Kidney epithelial cell (primary cell): ENCODE measurements at regions not wholly inside any gene's neighbourhood (a gene's known extent, or its start where the extent isn't known, plus 50 kb on each side); places are given as distances from the start of the nearest gene placed in this dataset.

ENCODE experiments used
- DNase-seq: peaks from one replicate; pipeline ENCODE4 v3.0.0-alpha.2; 2010; ENCODE audit warnings: low read depth
- H3K27me3 ChIP-seq: 2 replicates; pipeline ENCODE4 v1.6.0; 2011; ENCODE audit warnings: low read length; ENCODE audit not compliant: control insufficient read depth, insufficient read depth
- H3K36me3 ChIP-seq: 2 replicates; pipeline ENCODE4 v1.5.1; 2011; ENCODE audit warnings: low read length; ENCODE audit not compliant: control insufficient read depth, insufficient read depth
- H3K4me3 ChIP-seq: 2 replicates; pipeline ENCODE4 v1.5.1; 2011; ENCODE audit warnings: low read depth, mild to moderate bottlenecking, control low read depth, low read length
- TF ChIP-seq, protein P1 (sequence below): IDR thresholded peaks from 2 replicates; pipeline ENCODE4 v1.5.1; 2011; ENCODE audit warnings: mild to moderate bottlenecking, moderate library complexity, low read length, control low read depth, inconsistent platforms; ENCODE audit not compliant: insufficient read depth, poor library complexity, severe bottlenecking

DNA sequence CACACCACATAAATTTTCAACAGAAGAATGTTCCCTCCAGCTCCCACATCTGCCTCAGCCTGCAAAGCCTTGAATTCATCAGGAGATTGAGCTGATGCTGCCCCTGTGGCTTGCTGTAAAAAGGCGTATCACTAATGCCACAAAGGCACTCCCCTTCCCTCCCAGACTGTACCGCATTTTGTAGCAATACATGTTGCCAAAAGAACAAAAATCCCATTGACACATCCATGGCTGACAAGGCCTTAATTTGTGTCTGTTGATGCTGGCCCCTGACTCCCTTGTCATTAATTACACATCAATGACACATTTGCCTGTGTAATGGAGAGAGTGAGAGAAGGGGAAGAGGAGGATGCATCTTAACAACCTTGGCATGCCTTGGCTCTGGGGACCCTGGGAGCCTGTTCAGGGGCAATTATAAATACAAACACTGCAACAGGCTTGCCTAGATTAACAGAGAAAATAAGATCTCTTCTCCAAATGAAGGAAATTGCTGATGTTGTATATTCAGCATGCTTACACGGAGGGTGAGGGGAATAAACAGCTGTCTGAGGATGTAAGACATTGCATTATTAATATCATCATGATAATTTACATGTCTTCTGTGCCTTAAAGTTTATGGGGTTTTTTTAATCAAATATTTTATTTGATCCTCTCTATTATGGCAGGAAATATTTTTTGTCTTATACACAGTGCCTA, 264.0 kb downstream of the SUCLG1 start:
- TF ChIP-seq, protein P1, sequence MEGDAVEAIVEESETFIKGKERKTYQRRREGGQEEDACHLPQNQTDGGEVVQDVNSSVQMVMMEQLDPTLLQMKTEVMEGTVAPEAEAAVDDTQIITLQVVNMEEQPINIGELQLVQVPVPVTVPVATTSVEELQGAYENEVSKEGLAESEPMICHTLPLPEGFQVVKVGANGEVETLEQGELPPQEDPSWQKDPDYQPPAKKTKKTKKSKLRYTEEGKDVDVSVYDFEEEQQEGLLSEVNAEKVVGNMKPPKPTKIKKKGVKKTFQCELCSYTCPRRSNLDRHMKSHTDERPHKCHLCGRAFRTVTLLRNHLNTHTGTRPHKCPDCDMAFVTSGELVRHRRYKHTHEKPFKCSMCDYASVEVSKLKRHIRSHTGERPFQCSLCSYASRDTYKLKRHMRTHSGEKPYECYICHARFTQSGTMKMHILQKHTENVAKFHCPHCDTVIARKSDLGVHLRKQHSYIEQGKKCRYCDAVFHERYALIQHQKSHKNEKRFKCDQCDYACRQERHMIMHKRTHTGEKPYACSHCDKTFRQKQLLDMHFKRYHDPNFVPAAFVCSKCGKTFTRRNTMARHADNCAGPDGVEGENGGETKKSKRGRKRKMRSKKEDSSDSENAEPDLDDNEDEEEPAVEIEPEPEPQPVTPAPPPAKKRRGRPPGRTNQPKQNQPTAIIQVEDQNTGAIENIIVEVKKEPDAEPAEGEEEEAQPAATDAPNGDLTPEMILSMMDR = no peak

DNA sequence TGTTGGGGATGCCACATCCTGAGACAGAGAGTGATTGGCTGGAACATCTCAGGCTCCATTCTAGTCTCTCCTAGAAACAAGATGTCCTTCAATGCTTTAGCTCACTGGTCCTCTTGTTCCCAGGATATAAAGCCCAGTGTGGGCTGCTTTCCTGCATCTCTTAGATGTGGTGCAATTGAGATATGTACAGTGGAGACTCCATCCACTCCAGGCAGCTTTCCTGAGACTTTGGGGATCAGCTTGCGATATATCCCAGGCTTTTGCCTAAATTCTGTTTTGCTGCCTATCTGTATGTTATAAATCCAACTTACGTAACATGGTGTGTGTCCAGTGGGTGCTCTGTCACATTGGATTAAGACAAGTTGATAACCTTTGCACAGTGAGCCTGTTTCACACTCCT, 264.9 kb downstream of the SUCLG1 start:
- no peaks in the 10 kb centered on the region for H3K27me3 ChIP-seq
- TF ChIP-seq, protein P1 = no peak
- no peaks in the 10 kb centered on the region for H3K36me3 ChIP-seq
- no peak overlapping the region for H3K4me3 ChIP-seq
- no peak for DNase-seq

More for the DNA sequence above, 264.0 kb downstream of the SUCLG1 start:
- Histone ChIP-seq H3K27me3 (no peaks in the 10 kb centered on the region), H3K36me3 (no peaks in the 10 kb centered on the region), H3K4me3 (no peak overlapping the region)
- no peak for DNase-seq

DNA sequence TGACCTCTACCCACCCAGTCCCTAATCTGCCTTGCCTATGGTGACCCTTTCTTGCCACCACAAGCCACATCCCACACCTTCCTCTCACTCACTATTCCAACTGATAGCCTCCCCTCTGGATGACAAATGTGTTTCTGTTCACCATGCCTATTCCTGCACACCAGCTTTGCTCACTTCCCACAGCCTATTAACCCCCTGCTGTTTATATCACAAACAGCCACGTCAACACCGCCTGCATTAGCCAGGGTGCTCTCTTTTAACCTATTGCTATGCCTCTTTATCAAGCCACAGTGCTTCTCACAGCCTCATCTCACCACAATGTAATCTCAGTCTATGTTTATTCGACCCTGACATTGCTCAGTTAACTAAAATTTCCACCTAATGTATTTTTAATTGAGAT, 271.8 kb downstream of the SUCLG1 start:
- H3K4me3 ChIP-seq = no peak overlapping the region
- TF ChIP-seq, protein P1 = no peak
- H3K36me3 ChIP-seq = no peaks in the 10 kb centered on the region
- no peak for DNase-seq
- no peaks in the 10 kb centered on the region for H3K27me3 ChIP-seq

DNA sequence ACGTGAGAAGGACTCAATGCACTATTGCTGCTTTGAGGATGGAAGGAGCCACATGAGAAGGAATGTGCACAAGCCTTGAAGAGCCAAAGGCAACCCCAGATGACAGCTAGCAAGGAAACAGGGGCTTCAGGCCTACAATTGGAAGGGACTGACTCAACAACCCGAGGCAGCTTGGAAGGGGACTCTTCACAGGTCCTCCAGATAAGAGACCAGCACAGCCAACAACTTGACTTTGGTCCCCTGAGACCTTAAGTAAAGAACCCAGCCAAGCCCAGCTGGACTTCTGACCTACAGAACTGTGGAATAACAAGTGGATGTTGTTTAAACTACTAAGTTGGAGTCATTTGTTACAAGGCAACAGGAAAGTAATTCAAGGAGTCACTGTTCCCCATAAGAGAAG, 277.2 kb downstream of the SUCLG1 start:
- no peak overlapping the region for H3K4me3 ChIP-seq
- no peak for DNase-seq
- no peaks in the 10 kb centered on the region for H3K27me3 ChIP-seq
- TF ChIP-seq, protein P1 = no peak
- no peaks in the 10 kb centered on the region for H3K36me3 ChIP-seq

DNA sequence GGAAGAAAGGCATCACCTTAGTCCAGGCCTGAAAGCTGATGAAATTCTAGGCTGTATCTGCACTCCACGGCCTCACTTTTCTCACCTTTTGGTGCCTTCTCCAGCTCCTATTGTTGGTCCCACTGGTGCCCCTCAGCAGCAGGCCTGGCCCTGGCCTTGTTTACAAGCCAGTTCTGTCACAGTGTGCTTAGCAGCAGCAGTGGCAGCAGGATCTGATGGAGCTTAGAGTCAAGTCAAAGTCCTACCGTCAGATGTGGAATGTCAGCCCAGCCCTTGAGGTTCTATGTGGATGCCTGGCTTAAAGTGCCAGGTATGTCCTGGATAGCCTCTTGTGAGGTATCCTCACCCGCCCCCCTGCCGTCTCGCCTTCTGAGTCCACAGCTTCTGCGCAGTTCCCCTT, 281.3 kb downstream of the SUCLG1 start:
- TF ChIP-seq, protein P1 = no peak
- DNase-seq = no peak
- Histone ChIP-seq H3K27me3 (no peaks in the 10 kb centered on the region), H3K4me3 (no peak overlapping the region), H3K36me3 (no peaks in the 10 kb centered on the region)

- Histone ChIP-seq H3K4me3 (no peak overlapping the region), H3K36me3 (no peaks in the 10 kb centered on the region), H3K27me3 (no peaks in the 10 kb centered on the region)
- TF ChIP-seq, protein P1 = no peak
- DNase-seq = no peak
Measured at GRCh38 chr2:84175970-84176369, 283.1 kb downstream of the SUCLG1 start.
